ENCODE measurements at regions not wholly inside any gene's neighbourhood (a gene's known extent, or its start where the extent isn't known, plus 50 kb on each side); places are given as distances from the start of the nearest gene placed in this dataset.

DNA sequence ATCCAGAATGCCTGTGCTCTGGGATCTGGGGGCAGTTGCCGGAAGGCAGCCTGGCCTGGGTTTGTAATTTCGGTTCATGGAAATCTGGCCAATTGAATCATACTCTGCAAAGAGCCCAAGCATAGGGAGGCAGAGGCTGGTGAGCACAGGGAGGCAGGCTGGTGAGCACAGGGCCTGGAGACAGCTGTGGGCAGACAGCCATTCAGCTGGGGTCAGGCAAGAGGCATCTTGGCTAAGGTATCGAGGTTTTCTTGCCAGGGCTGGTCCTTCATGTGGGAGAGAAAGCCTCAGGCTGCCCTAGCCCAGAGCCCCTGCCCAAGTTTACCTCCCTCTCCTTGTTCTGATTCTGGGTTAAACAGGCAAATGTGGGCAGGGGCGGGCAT lies 63.7 kb upstream of the BAIAP2L1 start:
- peak in 23 of 56 donors; percentile 1 to 41 (median 12) for DNase-seq

- peak in 24 of 56 donors; percentile 1 to 62 (median 14) for DNase-seq
These were observed 63.1 kb upstream of the BAIAP2L1 start for GRCh38 chr7:98463837-98464557.

GRCh38 chr7:98462911-98463633 lies 62.2 kb upstream of the BAIAP2L1 start:
- peak in 13 of 56 donors; percentile 0 to 35 (median 14) for DNase-seq

GRCh38 chr7:98460902-98461301 lies 60.0 kb upstream of the BAIAP2L1 start:
- no peak for DNase-seq

DNA sequence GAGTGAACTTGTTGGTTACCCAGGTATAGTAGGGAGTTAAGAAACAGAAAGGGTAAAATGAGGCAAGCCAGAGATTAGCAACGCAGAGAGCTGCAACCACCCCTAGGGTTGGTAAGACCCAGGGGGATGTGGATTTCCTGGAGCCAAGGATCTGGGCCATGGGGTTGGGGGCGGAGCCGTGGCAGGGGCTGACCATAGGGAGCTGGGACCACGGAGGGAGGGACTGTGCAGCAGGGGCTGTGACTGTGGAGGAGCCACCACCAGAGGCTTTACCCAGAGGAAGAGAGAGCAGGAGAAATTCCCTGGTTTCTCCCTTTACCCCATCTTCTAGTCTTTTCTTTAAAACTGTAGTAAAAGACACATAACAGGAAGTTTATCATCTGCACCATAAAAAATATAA lies 58.6 kb upstream of the BAIAP2L1 start:
- DNase-seq = no peak

DNA sequence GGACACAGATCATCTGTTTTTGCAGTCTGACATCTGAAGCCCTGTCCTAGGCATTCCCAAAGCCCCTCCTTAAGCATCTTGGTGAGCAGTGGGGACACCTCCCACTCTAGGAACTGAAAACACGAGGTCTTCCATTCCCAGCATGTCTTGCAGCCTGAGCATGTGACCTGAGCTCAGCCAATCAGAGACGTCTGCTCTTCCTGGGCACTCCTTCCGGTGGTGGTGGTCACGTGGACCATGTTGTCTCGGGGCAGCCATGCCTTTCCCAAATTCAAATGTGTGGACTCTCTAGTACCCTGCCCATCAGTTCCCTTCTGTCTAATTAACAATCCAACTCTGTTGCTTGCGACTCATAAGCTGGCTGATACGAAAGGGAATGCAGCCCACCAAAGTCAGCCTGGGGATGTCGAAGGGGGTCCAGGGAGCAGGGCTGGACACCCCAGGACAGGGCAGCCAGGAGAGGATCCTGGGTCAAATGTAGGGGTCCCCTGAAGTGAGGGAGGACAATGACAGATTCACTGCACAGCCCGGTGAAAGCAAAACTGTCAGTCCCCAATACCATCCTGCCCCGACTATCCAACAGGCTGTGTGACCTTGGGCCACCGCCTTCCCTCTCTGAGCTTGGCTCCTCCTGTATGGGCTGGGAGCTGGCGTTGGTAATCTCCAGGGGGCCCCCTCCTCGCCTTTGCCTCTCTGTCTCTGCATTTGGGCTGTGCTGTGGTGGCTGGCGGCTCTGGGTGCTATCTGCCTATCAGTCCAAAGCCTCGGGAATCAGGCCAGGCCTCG lies 57.4 kb upstream of the BAIAP2L1 start:
- no peak for DNase-seq

DNA sequence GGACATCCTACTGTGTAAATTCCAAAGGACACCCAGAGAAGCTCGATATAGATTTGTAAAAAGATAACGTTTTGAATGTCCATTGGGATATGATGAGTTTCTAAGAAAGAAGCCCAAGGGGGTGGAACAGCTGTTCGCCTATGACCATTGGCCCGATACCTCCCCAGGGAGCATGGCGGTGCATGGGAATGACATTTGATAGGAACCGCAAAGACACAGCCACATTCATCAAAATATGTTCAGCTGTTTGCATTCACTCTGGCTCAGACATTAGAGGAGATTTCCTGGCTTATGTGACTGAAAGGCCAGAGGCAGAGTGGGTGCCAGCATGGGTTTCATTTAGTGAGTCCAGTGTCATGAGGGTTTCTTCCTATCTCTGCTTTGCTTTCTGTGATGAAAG lies 56.0 kb upstream of the BAIAP2L1 start:
- no peak for DNase-seq

- no peak for DNase-seq
These were observed 51.9 kb upstream of the BAIAP2L1 start for GRCh38 chr7:98452791-98453190.

Data from nucleus accumbens (tissue), 56 donors.